PC-3 (cell line): ENCODE measurements at regions not wholly inside any gene's neighbourhood (a gene's known extent, or its start where the extent isn't known, plus 50 kb on each side); places are given as distances from the start of the nearest gene placed in this dataset.

ENCODE experiments used
- ATAC-seq: fragments of 200-7000 bp; cut with Tn5 transposase; 2 replicates; pipeline ENCODE4 v1.9.1; 2020; ENCODE audit warnings: mild to moderate bottlenecking, moderate library complexity
- BruUV-seq: library from RNA; stranded (reverse); fragments of 400-500 nt; replicated peaks from 2 replicates; lab custom pipeline; 2021; lab: Mats Ljungman, UMichigan
- CTCF ChIA-PET: fragments of 300-600 bp; sonication (Branson Sonifier 250); formaldehyde crosslinking; loops from one replicate; lab custom pipeline; 2022; ENCODE audit warnings: antibody characterized with exemption; lab: Charles Lee
- POLR2A ChIA-PET: fragments of 300-600 bp; sonication (Branson Sonifier 250); formaldehyde crosslinking; loops from one replicate; lab custom pipeline; 2022; ENCODE audit warnings: antibody characterized with exemption; ENCODE audit not compliant: unreplicated experiment; lab: Charles Lee
- DNase-seq: peaks from one replicate; pipeline ENCODE4 v3.0.0-alpha.2; 2015
- H2AFZ ChIP-seq: fragments of 300-600 bp; sonication (generic); 2 replicates; pipeline ENCODE4 v1.6.0; 2016; ENCODE audit warnings: antibody characterized with exemption, low read length
- H3F3A ChIP-seq: fragments of 300-600 bp; sonication (generic); one replicate; pipeline ENCODE4 v1.6.0; 2017; ENCODE audit warnings: antibody characterized with exemption, low read length, control low read depth, mild to moderate bottlenecking; ENCODE audit not compliant: unreplicated experiment
- H3K27ac ChIP-seq: fragments of 300-600 bp; sonication (generic); 2 replicates; pipeline ENCODE4 v1.5.1; 2016; ENCODE audit warnings: mild to moderate bottlenecking, low read length
- H3K27me3 ChIP-seq: fragments of 300-600 bp; sonication (generic); 2 replicates; pipeline ENCODE4 v1.6.1; 2016; ENCODE audit warnings: low read length, mixed read lengths
- H3K36me3 ChIP-seq: fragments of 300-600 bp; sonication (generic); 2 replicates; pipeline ENCODE4 v1.6.1; 2016; ENCODE audit warnings: low read depth, mixed run types, low read length, mixed read lengths
- H3K4me1 ChIP-seq: fragments of 300-600 bp; sonication (generic); 2 replicates; pipeline ENCODE4 v1.5.1; 2016; ENCODE audit warnings: low read length; ENCODE audit not compliant: insufficient read depth
- H3K4me2 ChIP-seq: fragments of 300-600 bp; sonication (generic); 2 replicates; pipeline ENCODE4 v1.6.0; 2016; ENCODE audit warnings: low read length
- H3K4me3 ChIP-seq: fragments of 300-600 bp; sonication (generic); 2 replicates; pipeline ENCODE4 v1.5.1; 2016; ENCODE audit warnings: mild to moderate bottlenecking, low read length, mixed read lengths
- H3K79me2 ChIP-seq: fragments of 300-600 bp; sonication (generic); 2 replicates; pipeline ENCODE4 v1.6.1; 2017; ENCODE audit warnings: low read length, mixed read lengths
- H3K9ac ChIP-seq: fragments of 300-600 bp; sonication (generic); 2 replicates; pipeline ENCODE4 v1.6.0; 2016; ENCODE audit warnings: mild to moderate bottlenecking, low read length
- H3K9me2 ChIP-seq: fragments of 300-600 bp; sonication (generic); replicated peaks from 2 replicates; pipeline ENCODE4 v1.6.1; 2016; ENCODE audit warnings: mixed run types, low read length, mixed read lengths
- H3K9me3 ChIP-seq: fragments of 300-600 bp; sonication (generic); 2 replicates; pipeline ENCODE4 v1.6.1; 2016; ENCODE audit warnings: low read length, mixed read lengths
- H4K20me1 ChIP-seq: fragments of 300-600 bp; sonication (generic); 2 replicates; pipeline ENCODE4 v1.6.1; 2016; ENCODE audit warnings: low read length, mixed read lengths
- EZH2 ChIP-seq: fragments of 300-600 bp; sonication (generic); IDR thresholded peaks from one replicate; pipeline ENCODE4 v1.6.1; 2017; ENCODE audit warnings: antibody characterized with exemption, mild to moderate bottlenecking, low read length; ENCODE audit not compliant: unreplicated experiment
- EZH2phosphoT487 ChIP-seq: fragments of 300-600 bp; sonication (generic); IDR thresholded peaks from 2 replicates; pipeline ENCODE4 v1.6.1; 2018; ENCODE audit warnings: mild to moderate bottlenecking, antibody characterized with exemption, low read length, borderline replicate concordance
- intact Hi-C: fragments of 100-400 bp; cut with micrococcal nuclease; formaldehyde crosslinking; loops from 2 replicates; pipeline ENCODE4 v1.9.0; 2023
- TF ChIP-seq, protein P1 (sequence below): fragments of 300-600 bp; sonication (generic); conservative IDR thresholded peaks from 2 replicates; pipeline ENCODE4 v1.5.1; 2017; ENCODE audit warnings: antibody characterized with exemption, low read depth, mild to moderate bottlenecking, low read length

DNA sequence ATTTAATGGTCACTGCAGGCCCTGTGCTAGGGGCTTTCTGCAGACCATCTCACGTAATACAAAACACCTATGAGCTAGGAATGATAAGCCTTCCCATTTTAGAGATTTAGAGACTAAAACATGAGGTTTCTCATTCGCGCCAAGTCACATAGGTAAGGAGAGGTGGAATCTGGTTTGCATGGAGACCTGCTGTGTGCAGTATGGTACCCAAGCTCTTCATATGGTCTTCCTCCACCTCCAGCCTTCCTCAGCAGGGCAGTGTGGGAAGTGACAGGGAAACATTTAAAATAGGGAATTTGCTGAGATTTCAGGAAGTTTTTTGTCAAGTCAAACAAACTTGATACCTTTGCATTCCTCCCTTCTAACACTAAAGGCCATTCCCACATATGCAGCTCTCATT lies 337.6 kb downstream of the IL20RB start:
- Histone ChIP-seq H2AFZ (no peak overlapping the region), H3K4me2 (no peak overlapping the region), H3K27me3 (no peaks in the 10 kb centered on the region), H3K79me2 (no peaks in the 10 kb centered on the region), H3K27ac (no peak overlapping the region), H3F3A (no peaks in the 10 kb centered on the region), H3K4me1 (no peaks in the 10 kb centered on the region), H3K9ac (no peak overlapping the region), H4K20me1 (no peaks in the 10 kb centered on the region), H3K9me2 (no peaks in the 10 kb centered on the region), H3K9me3 (no peaks in the 10 kb centered on the region), H3K4me3 (no peak overlapping the region), H3K36me3 (no peaks in the 10 kb centered on the region)
- DNase-seq (no peak), ATAC-seq (no peak)
- POLR2A ChIA-PET: no interaction called here
- no TSS peak for BruUV-seq
- intact Hi-C loops: no loop called here
- TF ChIP-seq EZH2phosphoT487: no peak
- TF ChIP-seq EZH2: no peak
- TF ChIP-seq, protein P1, sequence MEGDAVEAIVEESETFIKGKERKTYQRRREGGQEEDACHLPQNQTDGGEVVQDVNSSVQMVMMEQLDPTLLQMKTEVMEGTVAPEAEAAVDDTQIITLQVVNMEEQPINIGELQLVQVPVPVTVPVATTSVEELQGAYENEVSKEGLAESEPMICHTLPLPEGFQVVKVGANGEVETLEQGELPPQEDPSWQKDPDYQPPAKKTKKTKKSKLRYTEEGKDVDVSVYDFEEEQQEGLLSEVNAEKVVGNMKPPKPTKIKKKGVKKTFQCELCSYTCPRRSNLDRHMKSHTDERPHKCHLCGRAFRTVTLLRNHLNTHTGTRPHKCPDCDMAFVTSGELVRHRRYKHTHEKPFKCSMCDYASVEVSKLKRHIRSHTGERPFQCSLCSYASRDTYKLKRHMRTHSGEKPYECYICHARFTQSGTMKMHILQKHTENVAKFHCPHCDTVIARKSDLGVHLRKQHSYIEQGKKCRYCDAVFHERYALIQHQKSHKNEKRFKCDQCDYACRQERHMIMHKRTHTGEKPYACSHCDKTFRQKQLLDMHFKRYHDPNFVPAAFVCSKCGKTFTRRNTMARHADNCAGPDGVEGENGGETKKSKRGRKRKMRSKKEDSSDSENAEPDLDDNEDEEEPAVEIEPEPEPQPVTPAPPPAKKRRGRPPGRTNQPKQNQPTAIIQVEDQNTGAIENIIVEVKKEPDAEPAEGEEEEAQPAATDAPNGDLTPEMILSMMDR: no peak
- CTCF ChIA-PET: no interaction called here

DNA sequence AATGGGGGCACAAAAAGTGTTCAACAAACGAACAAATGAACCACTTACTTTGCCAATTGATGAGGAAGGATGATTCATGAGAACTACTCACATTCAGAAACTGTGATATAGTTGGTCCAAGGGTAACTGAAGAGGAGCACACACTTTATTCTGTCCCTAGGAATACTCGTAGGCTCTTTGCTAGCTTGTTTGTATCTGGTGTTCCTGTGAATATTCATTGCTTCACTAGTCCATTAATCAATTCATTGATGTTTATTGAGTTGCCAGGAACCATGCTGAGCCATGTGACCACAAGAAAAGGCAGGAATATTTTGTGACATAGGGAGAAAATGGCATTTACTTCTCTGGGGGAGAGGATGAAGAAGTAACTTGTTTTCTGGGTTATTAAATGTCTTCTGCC lies 338.3 kb downstream of the IL20RB start:
- Histone ChIP-seq H3K4me1 (no peaks in the 10 kb centered on the region), H3K27ac (no peak overlapping the region), H3K9ac (no peak overlapping the region), H3K36me3 (no peaks in the 10 kb centered on the region), H3F3A (no peaks in the 10 kb centered on the region), H3K79me2 (no peaks in the 10 kb centered on the region), H3K9me2 (no peaks in the 10 kb centered on the region), H3K9me3 (no peaks in the 10 kb centered on the region), H3K4me2 (no peak overlapping the region), H2AFZ (no peak overlapping the region), H3K27me3 (no peaks in the 10 kb centered on the region), H3K4me3 (no peak overlapping the region), H4K20me1 (no peaks in the 10 kb centered on the region)
- no peak for DNase-seq
- intact Hi-C loops: no loop called here
- CTCF ChIA-PET: no interaction called here
- TF ChIP-seq EZH2phosphoT487: no peak
- TF ChIP-seq EZH2: no peak
- TF ChIP-seq, protein P1: no peak
- ATAC-seq: no peak
- no TSS peak for BruUV-seq
- POLR2A ChIA-PET: no interaction called here

DNA sequence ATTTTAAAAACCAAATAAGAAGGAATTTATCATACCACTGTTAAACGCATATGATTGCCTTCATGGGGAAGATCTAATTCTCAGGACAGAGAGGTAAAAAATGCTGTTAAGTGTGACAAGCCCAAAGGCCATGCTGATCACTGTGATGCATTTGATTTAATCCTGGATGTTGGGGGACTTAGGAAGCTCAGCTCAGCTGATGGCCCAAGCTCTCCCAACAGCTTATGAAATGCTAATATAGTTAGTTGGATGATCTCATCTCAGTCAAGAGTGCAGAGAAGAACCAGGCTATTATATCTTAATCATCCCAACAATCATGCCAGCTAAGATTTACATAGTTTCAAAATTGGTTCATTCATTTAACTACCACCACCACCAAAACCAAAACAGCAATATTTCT lies 340.0 kb downstream of the IL20RB start:
- H2AFZ ChIP-seq: no peak overlapping the region
- TF ChIP-seq EZH2 (no peak), EZH2phosphoT487 (no peak)
- TF ChIP-seq, protein P1: no peak
- H4K20me1 ChIP-seq: no peaks in the 10 kb centered on the region
- intact Hi-C loops: no loop called here
- no peaks in the 10 kb centered on the region for H3K9me3 ChIP-seq
- no TSS peak for BruUV-seq
- CTCF ChIA-PET: no interaction called here
- H3K36me3 ChIP-seq: no peaks in the 10 kb centered on the region
- no peaks in the 10 kb centered on the region for H3K4me1 ChIP-seq
- ATAC-seq (no peak), DNase-seq (no peak)
- H3K27me3 ChIP-seq: no peaks in the 10 kb centered on the region
- H3K9ac ChIP-seq: no peak overlapping the region
- POLR2A ChIA-PET: no interaction called here
- H3K79me2 ChIP-seq: no peaks in the 10 kb centered on the region
- H3F3A ChIP-seq: no peaks in the 10 kb centered on the region
- no peak overlapping the region for H3K27ac ChIP-seq
- no peak overlapping the region for H3K4me2 ChIP-seq
- H3K4me3 ChIP-seq: no peak overlapping the region
- H3K9me2 ChIP-seq: no peaks in the 10 kb centered on the region
